ENCODE measurements at regions not wholly inside any gene's neighbourhood (a gene's known extent, or its start where the extent isn't known, plus 50 kb on each side); places are given as distances from the start of the nearest gene placed in this dataset.

DNA sequence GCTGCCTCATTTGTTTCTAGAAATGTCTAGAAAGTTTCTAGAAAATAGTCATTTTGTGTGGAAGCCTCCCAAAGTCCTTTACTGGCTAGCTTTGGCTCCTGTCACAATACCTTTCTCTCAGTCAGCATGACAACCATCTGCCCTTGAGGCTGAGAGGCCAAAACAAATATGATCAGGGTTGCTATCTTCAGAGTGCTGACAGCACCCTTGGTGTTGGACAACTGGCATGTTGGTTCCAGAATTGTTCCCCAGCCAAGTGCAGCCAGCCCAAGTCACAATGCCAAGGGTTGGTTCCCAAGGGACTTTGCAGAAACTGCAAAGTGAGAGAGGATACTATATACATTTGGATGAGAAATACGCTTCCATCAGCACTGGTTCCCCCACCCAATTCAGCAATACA, 140.9 kb upstream of the GAS1 start:
- Histone ChIP-seq H2BK12ac (ENCODE audit: insufficient read length, low read depth, low read length) (no peak overlapping the region), H2BK15ac (ENCODE audit: low read depth, low read length) (no peak overlapping the region), H3K4me1 (ENCODE audit: insufficient read depth, low read length) (no peaks in the 10 kb centered on the region), H4K8ac (replicated peaks; ENCODE audit: insufficient read length, low read depth, low read length) (no peak overlapping the region), H3K79me1 (ENCODE audit: insufficient read depth, low read depth, low read length, poor library complexity, severe bottlenecking) (no peaks in the 10 kb centered on the region), H4K91ac (ENCODE audit: insufficient read length, low read depth, low read length) (no peak overlapping the region), H3K56ac (ENCODE audit: insufficient read length, low read depth, low read length) (no peak overlapping the region), H2BK20ac (ENCODE audit: low read depth, low read length, poor library complexity, severe bottlenecking) (no peak overlapping the region), H3T11ph (ENCODE audit: low read length) (no peak overlapping the region), H3K9ac (ENCODE audit: extremely low read depth, insufficient read length, low read length) (no peak overlapping the region), H2BK120ac (ENCODE audit: low read depth, low read length, poor library complexity, severe bottlenecking) (no peak overlapping the region), H3K23ac (ENCODE audit: insufficient read length, low read depth, low read length) (no peak overlapping the region), H3K14ac (ENCODE audit: insufficient read depth, low read length) (no peak overlapping the region), H3K79me2 (ENCODE audit: insufficient read depth, low read length) (no peaks in the 10 kb centered on the region), H3K4me2 (ENCODE audit: insufficient read depth, insufficient read length, low read length) (no peak overlapping the region), H3K18ac (ENCODE audit: insufficient read length, low read depth, low read length) (no peak overlapping the region), H2BK5ac (ENCODE audit: insufficient read length, low read length) (no peak overlapping the region), H3K27ac (ENCODE audit: insufficient read length, low read depth, low read length) (no peak overlapping the region), H4K20me1 (ENCODE audit: control insufficient read depth, insufficient read depth, insufficient read length) (no peaks in the 10 kb centered on the region), H4K5ac (ENCODE audit: insufficient read length, low read depth, low read length) (no peak overlapping the region), H3K27me3 (ENCODE audit: insufficient read depth, low read length) (no peaks in the 10 kb centered on the region), H2AK5ac (ENCODE audit: insufficient read length, low read length) (no peak overlapping the region), H3K23me2 (ENCODE audit: insufficient read length, low read depth, low read length, poor library complexity, severe bottlenecking) (no peaks in the 10 kb centered on the region), H3K4ac (ENCODE audit: low read depth, low read length) (no peak overlapping the region), H3K9me3 (ENCODE audit: control insufficient read depth, low read depth, low read length) (no peaks in the 10 kb centered on the region), H2AFZ (ENCODE audit: low read length) (no peak overlapping the region)
- Mint-ChIP-seq H3K4me3 (no peak overlapping the region), H3K27me3 (ENCODE audit: low read depth) (peaks cover 2% of the 10 kb centered on the region), H3K36me3 (ENCODE audit: insufficient read depth in 1 of 3, low read depth in 3 of 3) (no peaks in the 10 kb centered on the region), H3K9me3 (no peaks in the 10 kb centered on the region; a peak in 1 of 5 replicates), H3K27ac (no peak overlapping the region), H3K4me1 (no peaks in the 10 kb centered on the region)
- WGBS (ENCODE audit: extremely low coverage, insufficient read length, low lambda C conversion rate): no CpG with 5 or more reads among the region's 1 CpG
- no peak for DNase-seq
- TF ChIP-seq, protein P1, sequence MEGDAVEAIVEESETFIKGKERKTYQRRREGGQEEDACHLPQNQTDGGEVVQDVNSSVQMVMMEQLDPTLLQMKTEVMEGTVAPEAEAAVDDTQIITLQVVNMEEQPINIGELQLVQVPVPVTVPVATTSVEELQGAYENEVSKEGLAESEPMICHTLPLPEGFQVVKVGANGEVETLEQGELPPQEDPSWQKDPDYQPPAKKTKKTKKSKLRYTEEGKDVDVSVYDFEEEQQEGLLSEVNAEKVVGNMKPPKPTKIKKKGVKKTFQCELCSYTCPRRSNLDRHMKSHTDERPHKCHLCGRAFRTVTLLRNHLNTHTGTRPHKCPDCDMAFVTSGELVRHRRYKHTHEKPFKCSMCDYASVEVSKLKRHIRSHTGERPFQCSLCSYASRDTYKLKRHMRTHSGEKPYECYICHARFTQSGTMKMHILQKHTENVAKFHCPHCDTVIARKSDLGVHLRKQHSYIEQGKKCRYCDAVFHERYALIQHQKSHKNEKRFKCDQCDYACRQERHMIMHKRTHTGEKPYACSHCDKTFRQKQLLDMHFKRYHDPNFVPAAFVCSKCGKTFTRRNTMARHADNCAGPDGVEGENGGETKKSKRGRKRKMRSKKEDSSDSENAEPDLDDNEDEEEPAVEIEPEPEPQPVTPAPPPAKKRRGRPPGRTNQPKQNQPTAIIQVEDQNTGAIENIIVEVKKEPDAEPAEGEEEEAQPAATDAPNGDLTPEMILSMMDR (conservative IDR thresholded peaks at IDR 0.05): no peak
